Fibroblast of lung (primary cell): ENCODE measurements at regions not wholly inside any gene's neighbourhood (a gene's known extent, or its start where the extent isn't known, plus 50 kb on each side); places are given as distances from the start of the nearest gene placed in this dataset.

ENCODE experiments used
- EZH2 ChIP-seq: IDR thresholded peaks from 2 replicates; pipeline ENCODE4 v1.5.1; 2012; ENCODE audit warnings: low read length, control low read depth, mild to moderate bottlenecking; ENCODE audit errors: missing control alignments
- TF ChIP-seq, protein P1 (sequence below), 2 donors: IDR thresholded peaks in 1 of 2; conservative IDR thresholded peaks in 1 of 2; 1 replicate in 1 of 2; 2 replicates in 1 of 2; pipeline ENCODE4 v1.5.1; 2011 to 2012; ENCODE audit warnings: low read length in 2 of 2, control low read depth in 1 of 2, inconsistent platforms in 1 of 2, low read depth in 1 of 2, mild to moderate bottlenecking in 1 of 2

DNA sequence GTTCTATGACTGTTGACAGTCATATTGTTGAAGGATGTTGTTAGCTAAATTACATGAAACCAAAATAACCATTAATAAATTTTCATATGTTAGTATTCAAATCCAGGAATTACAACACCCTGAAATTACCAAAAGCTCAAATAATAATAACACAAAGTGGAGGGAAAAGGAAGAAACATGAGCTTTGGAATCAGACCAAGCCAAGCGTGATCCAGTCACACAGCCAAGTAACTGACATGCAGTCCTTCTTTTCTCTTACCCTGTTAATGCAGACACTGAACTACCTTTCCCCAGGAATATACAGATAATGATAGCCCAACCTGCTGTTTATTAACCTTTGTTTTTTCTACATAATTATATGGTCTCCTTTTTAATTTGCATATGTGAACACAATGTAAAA is 130.2 kb downstream of the HS3ST1 start:
- TF ChIP-seq, protein P1, sequence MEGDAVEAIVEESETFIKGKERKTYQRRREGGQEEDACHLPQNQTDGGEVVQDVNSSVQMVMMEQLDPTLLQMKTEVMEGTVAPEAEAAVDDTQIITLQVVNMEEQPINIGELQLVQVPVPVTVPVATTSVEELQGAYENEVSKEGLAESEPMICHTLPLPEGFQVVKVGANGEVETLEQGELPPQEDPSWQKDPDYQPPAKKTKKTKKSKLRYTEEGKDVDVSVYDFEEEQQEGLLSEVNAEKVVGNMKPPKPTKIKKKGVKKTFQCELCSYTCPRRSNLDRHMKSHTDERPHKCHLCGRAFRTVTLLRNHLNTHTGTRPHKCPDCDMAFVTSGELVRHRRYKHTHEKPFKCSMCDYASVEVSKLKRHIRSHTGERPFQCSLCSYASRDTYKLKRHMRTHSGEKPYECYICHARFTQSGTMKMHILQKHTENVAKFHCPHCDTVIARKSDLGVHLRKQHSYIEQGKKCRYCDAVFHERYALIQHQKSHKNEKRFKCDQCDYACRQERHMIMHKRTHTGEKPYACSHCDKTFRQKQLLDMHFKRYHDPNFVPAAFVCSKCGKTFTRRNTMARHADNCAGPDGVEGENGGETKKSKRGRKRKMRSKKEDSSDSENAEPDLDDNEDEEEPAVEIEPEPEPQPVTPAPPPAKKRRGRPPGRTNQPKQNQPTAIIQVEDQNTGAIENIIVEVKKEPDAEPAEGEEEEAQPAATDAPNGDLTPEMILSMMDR (conservative IDR thresholded peaks at IDR 0.05 in 1 of 2, IDR thresholded peaks at IDR 0.05 in 1 of 2; ENCODE audit: low read depth in 1 of 2, low read length in 2 of 2): no peak
- TF ChIP-seq EZH2: no peak
